DMS 273 treated with DMSO at 0.1 percent for 48 hours (cell line): ENCODE measurements at regions not wholly inside any gene's neighbourhood (a gene's known extent, or its start where the extent isn't known, plus 50 kb on each side); places are given as distances from the start of the nearest gene placed in this dataset.
A peak's percentile ranks its signal among the peaks of the same experiment; 100 is the strongest.

Experiments used
- DNase-seq: peaks from one replicate; lab custom pipeline; 2025; lab: John Stamatoyannopoulos, UW

GRCh38 chr9:7944572-7944971, 145.0 kb upstream of the DMAC1 start:
- no peak for DNase-seq

GRCh38 chr9:7937761-7938491, 138.3 kb upstream of the DMAC1 start:
- DNase-seq: no peak

- DNase-seq: no peak
Measured at GRCh38 chr9:7936996-7937395, 137.4 kb upstream of the DMAC1 start.

GRCh38 chr9:7936163-7936562, 136.6 kb upstream of the DMAC1 start:
- no peak for DNase-seq

GRCh38 chr9:7935681-7936080, 136.1 kb upstream of the DMAC1 start:
- no peak for DNase-seq

- DNase-seq: no peak
Measured at GRCh38 chr9:7932767-7933166, 133.2 kb upstream of the DMAC1 start.

GRCh38 chr9:7930613-7931012, 131.0 kb upstream of the DMAC1 start:
- no peak for DNase-seq

- DNase-seq: no peak
Measured at GRCh38 chr9:7921545-7922197, 122.1 kb upstream of the DMAC1 start.

GRCh38 chr9:7912037-7912535, 112.5 kb upstream of the DMAC1 start:
- DNase-seq: no peak

- DNase-seq: no peak
Measured at GRCh38 chr9:7910426-7911020, 110.9 kb upstream of the DMAC1 start.

- DNase-seq: no peak
Measured at GRCh38 chr9:7909537-7909936, 110.0 kb upstream of the DMAC1 start.

GRCh38 chr9:7907551-7908337, 108.2 kb upstream of the DMAC1 start:
- DNase-seq: no peak

- no peak for DNase-seq
Measured at GRCh38 chr9:7906783-7907550, 107.4 kb upstream of the DMAC1 start.

GRCh38 chr9:7901621-7902020, 102.0 kb upstream of the DMAC1 start:
- DNase-seq: no peak

GRCh38 chr9:7900541-7900940, 101.0 kb upstream of the DMAC1 start:
- no peak for DNase-seq

- DNase-seq: no peak
Measured at GRCh38 chr9:7899753-7900152, 100.2 kb upstream of the DMAC1 start.

GRCh38 chr9:7894231-7894630, 94.7 kb upstream of the DMAC1 start:
- DNase-seq: no peak

GRCh38 chr9:7892975-7893374, 93.4 kb upstream of the DMAC1 start:
- DNase-seq: no peak

GRCh38 chr9:7879551-7880245, 80.1 kb upstream of the DMAC1 start:
- peak; percentile 6 for DNase-seq

GRCh38 chr9:7871977-7872730, 72.6 kb upstream of the DMAC1 start:
- DNase-seq: no peak
